MM.1S (cell line): ENCODE measurements at regions not wholly inside any gene's neighbourhood (a gene's known extent, or its start where the extent isn't known, plus 50 kb on each side); places are given as distances from the start of the nearest gene placed in this dataset.
"Not testable (repeated sequence)": the region's sequence is repeated elsewhere in the genome, so short reads cannot be mapped to it uniquely, and the experiment has no call there.

Experiments
- DNase-seq: peaks from one replicate; pipeline ENCODE4 v3.0.0-alpha.2; 2015
- H2AFZ ChIP-seq: fragments of 300-600 bp; sonication (generic); 2 replicates; pipeline ENCODE4 v1.6.0; 2016; ENCODE audit warnings: antibody characterized with exemption, low read length
- H3F3A ChIP-seq: fragments of 300-600 bp; sonication (generic); 2 replicates; pipeline ENCODE4 v1.6.1; 2016; ENCODE audit warnings: mild to moderate bottlenecking, antibody characterized with exemption, low read length, moderate library complexity, mixed read lengths; ENCODE audit not compliant: insufficient read depth
- H3K27ac ChIP-seq: fragments of 300-600 bp; sonication (generic); 2 replicates; pipeline ENCODE4 v1.5.1; 2016; ENCODE audit warnings: mild to moderate bottlenecking, low read length
- H3K27me3 ChIP-seq: fragments of 300-600 bp; sonication (generic); replicated peaks from 2 replicates; pipeline ENCODE4 v1.6.0; 2016; ENCODE audit warnings: low read length; ENCODE audit not compliant: insufficient read depth
- H3K36me3 ChIP-seq: fragments of 300-600 bp; sonication (generic); replicated peaks from 2 replicates; pipeline ENCODE4 v1.6.1; 2016; ENCODE audit warnings: mild to moderate bottlenecking, low read length, mixed read lengths; ENCODE audit not compliant: insufficient read depth
- H3K4me1 ChIP-seq: fragments of 300-600 bp; sonication (generic); 2 replicates; pipeline ENCODE4 v1.6.1; 2016; ENCODE audit warnings: low read length, mixed read lengths
- H3K4me2 ChIP-seq: fragments of 300-600 bp; sonication (generic); 2 replicates; pipeline ENCODE4 v1.6.0; 2016; ENCODE audit warnings: low read depth, low read length
- H3K4me3 ChIP-seq: fragments of 300-600 bp; sonication (generic); 2 replicates; pipeline ENCODE4 v1.5.1; 2016; ENCODE audit warnings: low read length, mixed read lengths
- H3K79me2 ChIP-seq: fragments of 300-600 bp; sonication (generic); 2 replicates; pipeline ENCODE4 v1.6.1; 2016; ENCODE audit warnings: mixed run types, low read length, mixed read lengths
- H3K9ac ChIP-seq: fragments of 300-600 bp; sonication (generic); 2 replicates; pipeline ENCODE4 v1.6.1; 2016; ENCODE audit warnings: low read length, mixed read lengths
- H3K9me2 ChIP-seq: fragments of 300-600 bp; sonication (generic); replicated peaks from 2 replicates; pipeline ENCODE4 v1.6.1; 2016; ENCODE audit warnings: mild to moderate bottlenecking, low read length, mixed read lengths; ENCODE audit not compliant: insufficient read depth
- H3K9me3 ChIP-seq: fragments of 300-600 bp; sonication (generic); replicated peaks from 2 replicates; pipeline ENCODE4 v1.6.1; 2016; ENCODE audit warnings: mild to moderate bottlenecking, low read length, mixed read lengths; ENCODE audit not compliant: insufficient read depth
- H4K20me1 ChIP-seq: fragments of 300-600 bp; sonication (generic); 2 replicates; pipeline ENCODE4 v1.6.1; 2016; ENCODE audit warnings: mild to moderate bottlenecking, low read length, moderate library complexity, mixed read lengths; ENCODE audit not compliant: insufficient read depth
- CTCF ChIP-seq: fragments of 300-600 bp; sonication (generic); IDR thresholded peaks from 2 replicates; pipeline ENCODE4 v1.5.1; 2016; ENCODE audit warnings: antibody characterized with exemption, low read length, mixed read lengths
- EZH2 ChIP-seq: fragments of 300-600 bp; sonication (generic); optimal IDR thresholded peaks from 2 replicates; pipeline ENCODE3; 2017; ENCODE audit warnings: low read depth, mild to moderate bottlenecking, antibody characterized with exemption, low read length, mixed read lengths
- EZH2phosphoT487 ChIP-seq: fragments of 300-600 bp; sonication (generic); IDR thresholded peaks from 2 replicates; pipeline ENCODE4 v1.6.1; 2018; ENCODE audit warnings: antibody characterized with exemption, low read length

GRCh38 chr3:25913179-25913578, 123.3 kb downstream of the OXSM start:
- H4K20me1 ChIP-seq = no peaks in the 10 kb centered on the region
- no peaks in the 10 kb centered on the region for H3F3A ChIP-seq
- no peak overlapping the region for H3K9ac ChIP-seq
- no peak overlapping the region for H3K27ac ChIP-seq
- no peaks in the 10 kb centered on the region for H3K36me3 ChIP-seq
- H3K27me3 ChIP-seq = no peaks in the 10 kb centered on the region
- no peak overlapping the region for H3K4me2 ChIP-seq
- H3K4me3 ChIP-seq = no peak overlapping the region
- H2AFZ ChIP-seq = no peak overlapping the region
- H3K79me2 ChIP-seq = no peaks in the 10 kb centered on the region
- H3K9me3 ChIP-seq = no peaks in the 10 kb centered on the region
- H3K4me1 ChIP-seq = no peaks in the 10 kb centered on the region
- no peaks in the 10 kb centered on the region for H3K9me2 ChIP-seq
- no peak for DNase-seq
- TF ChIP-seq CTCF = no peak
- TF ChIP-seq EZH2phosphoT487 = no peak
- TF ChIP-seq EZH2 = no peak

- H3K4me3 ChIP-seq = no peak overlapping the region
- H2AFZ ChIP-seq = no peak overlapping the region
- H3K4me2 ChIP-seq = no peak overlapping the region
- DNase-seq = no peak
- no peaks in the 10 kb centered on the region for H4K20me1 ChIP-seq
- H3K27ac ChIP-seq = no peak overlapping the region
- no peaks in the 10 kb centered on the region for H3F3A ChIP-seq
- no peaks in the 10 kb centered on the region for H3K79me2 ChIP-seq
- no peaks in the 10 kb centered on the region for H3K9me2 ChIP-seq
- H3K27me3 ChIP-seq = no peaks in the 10 kb centered on the region
- H3K9me3 ChIP-seq = no peaks in the 10 kb centered on the region
- H3K36me3 ChIP-seq = no peaks in the 10 kb centered on the region
- TF ChIP-seq EZH2 = no peak
- no peak for TF ChIP-seq CTCF
- no peak for TF ChIP-seq EZH2phosphoT487
- H3K9ac ChIP-seq = no peak overlapping the region
- no peaks in the 10 kb centered on the region for H3K4me1 ChIP-seq
Observed at GRCh38 chr3:25915673-25916072, 125.8 kb downstream of the OXSM start.

- no peak for TF ChIP-seq EZH2phosphoT487
- TF ChIP-seq CTCF = no peak
- TF ChIP-seq EZH2 = no peak
- no peaks in the 10 kb centered on the region for H3F3A ChIP-seq
- H3K79me2 ChIP-seq = no peaks in the 10 kb centered on the region
- no peak overlapping the region for H3K27ac ChIP-seq
- H3K9me2 ChIP-seq = no peaks in the 10 kb centered on the region
- no peak for DNase-seq
- no peaks in the 10 kb centered on the region for H3K36me3 ChIP-seq
- H3K4me2 ChIP-seq = no peak overlapping the region
- H3K9me3 ChIP-seq = no peaks in the 10 kb centered on the region
- no peak overlapping the region for H3K4me3 ChIP-seq
- no peaks in the 10 kb centered on the region for H3K4me1 ChIP-seq
- H3K27me3 ChIP-seq = no peaks in the 10 kb centered on the region
- no peaks in the 10 kb centered on the region for H4K20me1 ChIP-seq
- no peak overlapping the region for H3K9ac ChIP-seq
- no peak overlapping the region for H2AFZ ChIP-seq
Observed at GRCh38 chr3:25916321-25916720, 126.4 kb downstream of the OXSM start.

- not testable (repeated sequence) for DNase-seq, H3K79me2 ChIP-seq
Observed at GRCh38 chr3:25931967-25932366, 142.1 kb downstream of the OXSM start.

More at GRCh38 chr3:25931967-25932366, 142.1 kb downstream of the OXSM start:
- H3K27me3 ChIP-seq, H3F3A ChIP-seq, H3K27ac ChIP-seq, H2AFZ ChIP-seq, H3K36me3 ChIP-seq, H3K9ac ChIP-seq, H3K4me3 ChIP-seq, H4K20me1 ChIP-seq, H3K4me1 ChIP-seq, H3K4me2 ChIP-seq, H3K9me3 ChIP-seq, H3K9me2 ChIP-seq: not testable (repeated sequence)
